ENCODE measurements at regions not wholly inside any gene's neighbourhood (a gene's known extent, or its start where the extent isn't known, plus 50 kb on each side); places are given as distances from the start of the nearest gene placed in this dataset.

GRCh38 chr2:195257979-195258378, 399.0 kb upstream of the SLC39A10 start (continued):
- TF ChIP-seq, protein P1, sequence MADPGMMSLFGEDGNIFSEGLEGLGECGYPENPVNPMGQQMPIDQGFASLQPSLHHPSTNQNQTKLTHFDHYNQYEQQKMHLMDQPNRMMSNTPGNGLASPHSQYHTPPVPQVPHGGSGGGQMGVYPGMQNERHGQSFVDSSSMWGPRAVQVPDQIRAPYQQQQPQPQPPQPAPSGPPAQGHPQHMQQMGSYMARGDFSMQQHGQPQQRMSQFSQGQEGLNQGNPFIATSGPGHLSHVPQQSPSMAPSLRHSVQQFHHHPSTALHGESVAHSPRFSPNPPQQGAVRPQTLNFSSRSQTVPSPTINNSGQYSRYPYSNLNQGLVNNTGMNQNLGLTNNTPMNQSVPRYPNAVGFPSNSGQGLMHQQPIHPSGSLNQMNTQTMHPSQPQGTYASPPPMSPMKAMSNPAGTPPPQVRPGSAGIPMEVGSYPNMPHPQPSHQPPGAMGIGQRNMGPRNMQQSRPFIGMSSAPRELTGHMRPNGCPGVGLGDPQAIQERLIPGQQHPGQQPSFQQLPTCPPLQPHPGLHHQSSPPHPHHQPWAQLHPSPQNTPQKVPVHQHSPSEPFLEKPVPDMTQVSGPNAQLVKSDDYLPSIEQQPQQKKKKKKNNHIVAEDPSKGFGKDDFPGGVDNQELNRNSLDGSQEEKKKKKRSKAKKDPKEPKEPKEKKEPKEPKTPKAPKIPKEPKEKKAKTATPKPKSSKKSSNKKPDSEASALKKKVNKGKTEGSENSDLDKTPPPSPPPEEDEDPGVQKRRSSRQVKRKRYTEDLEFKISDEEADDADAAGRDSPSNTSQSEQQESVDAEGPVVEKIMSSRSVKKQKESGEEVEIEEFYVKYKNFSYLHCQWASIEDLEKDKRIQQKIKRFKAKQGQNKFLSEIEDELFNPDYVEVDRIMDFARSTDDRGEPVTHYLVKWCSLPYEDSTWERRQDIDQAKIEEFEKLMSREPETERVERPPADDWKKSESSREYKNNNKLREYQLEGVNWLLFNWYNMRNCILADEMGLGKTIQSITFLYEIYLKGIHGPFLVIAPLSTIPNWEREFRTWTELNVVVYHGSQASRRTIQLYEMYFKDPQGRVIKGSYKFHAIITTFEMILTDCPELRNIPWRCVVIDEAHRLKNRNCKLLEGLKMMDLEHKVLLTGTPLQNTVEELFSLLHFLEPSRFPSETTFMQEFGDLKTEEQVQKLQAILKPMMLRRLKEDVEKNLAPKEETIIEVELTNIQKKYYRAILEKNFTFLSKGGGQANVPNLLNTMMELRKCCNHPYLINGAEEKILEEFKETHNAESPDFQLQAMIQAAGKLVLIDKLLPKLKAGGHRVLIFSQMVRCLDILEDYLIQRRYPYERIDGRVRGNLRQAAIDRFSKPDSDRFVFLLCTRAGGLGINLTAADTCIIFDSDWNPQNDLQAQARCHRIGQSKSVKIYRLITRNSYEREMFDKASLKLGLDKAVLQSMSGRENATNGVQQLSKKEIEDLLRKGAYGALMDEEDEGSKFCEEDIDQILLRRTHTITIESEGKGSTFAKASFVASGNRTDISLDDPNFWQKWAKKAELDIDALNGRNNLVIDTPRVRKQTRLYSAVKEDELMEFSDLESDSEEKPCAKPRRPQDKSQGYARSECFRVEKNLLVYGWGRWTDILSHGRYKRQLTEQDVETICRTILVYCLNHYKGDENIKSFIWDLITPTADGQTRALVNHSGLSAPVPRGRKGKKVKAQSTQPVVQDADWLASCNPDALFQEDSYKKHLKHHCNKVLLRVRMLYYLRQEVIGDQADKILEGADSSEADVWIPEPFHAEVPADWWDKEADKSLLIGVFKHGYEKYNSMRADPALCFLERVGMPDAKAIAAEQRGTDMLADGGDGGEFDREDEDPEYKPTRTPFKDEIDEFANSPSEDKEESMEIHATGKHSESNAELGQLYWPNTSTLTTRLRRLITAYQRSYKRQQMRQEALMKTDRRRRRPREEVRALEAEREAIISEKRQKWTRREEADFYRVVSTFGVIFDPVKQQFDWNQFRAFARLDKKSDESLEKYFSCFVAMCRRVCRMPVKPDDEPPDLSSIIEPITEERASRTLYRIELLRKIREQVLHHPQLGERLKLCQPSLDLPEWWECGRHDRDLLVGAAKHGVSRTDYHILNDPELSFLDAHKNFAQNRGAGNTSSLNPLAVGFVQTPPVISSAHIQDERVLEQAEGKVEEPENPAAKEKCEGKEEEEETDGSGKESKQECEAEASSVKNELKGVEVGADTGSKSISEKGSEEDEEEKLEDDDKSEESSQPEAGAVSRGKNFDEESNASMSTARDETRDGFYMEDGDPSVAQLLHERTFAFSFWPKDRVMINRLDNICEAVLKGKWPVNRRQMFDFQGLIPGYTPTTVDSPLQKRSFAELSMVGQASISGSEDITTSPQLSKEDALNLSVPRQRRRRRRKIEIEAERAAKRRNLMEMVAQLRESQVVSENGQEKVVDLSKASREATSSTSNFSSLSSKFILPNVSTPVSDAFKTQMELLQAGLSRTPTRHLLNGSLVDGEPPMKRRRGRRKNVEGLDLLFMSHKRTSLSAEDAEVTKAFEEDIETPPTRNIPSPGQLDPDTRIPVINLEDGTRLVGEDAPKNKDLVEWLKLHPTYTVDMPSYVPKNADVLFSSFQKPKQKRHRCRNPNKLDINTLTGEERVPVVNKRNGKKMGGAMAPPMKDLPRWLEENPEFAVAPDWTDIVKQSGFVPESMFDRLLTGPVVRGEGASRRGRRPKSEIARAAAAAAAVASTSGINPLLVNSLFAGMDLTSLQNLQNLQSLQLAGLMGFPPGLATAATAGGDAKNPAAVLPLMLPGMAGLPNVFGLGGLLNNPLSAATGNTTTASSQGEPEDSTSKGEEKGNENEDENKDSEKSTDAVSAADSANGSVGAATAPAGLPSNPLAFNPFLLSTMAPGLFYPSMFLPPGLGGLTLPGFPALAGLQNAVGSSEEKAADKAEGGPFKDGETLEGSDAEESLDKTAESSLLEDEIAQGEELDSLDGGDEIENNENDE (IDR thresholded peaks at IDR 0.05; ENCODE audit: insufficient replicate concordance, low read length) = no peak
- TF ChIP-seq KDM1A (IDR thresholded peaks at IDR 0.05; ENCODE audit: borderline replicate concordance, low read length) = no peak
- no peak for TF ChIP-seq ASH2L (IDR thresholded peaks at IDR 0.05; ENCODE audit: low read length)
- TF ChIP-seq ZNF274 (IDR thresholded peaks at IDR 0.05; ENCODE audit: borderline replicate concordance, extremely low read depth, low read length) = no peak
- TF ChIP-seq SP2 (IDR thresholded peaks at IDR 0.05; ENCODE audit: low read length) = no peak
- TF ChIP-seq CREB1 (IDR thresholded peaks at IDR 0.05) = no peak
- TF ChIP-seq POU5F1 (IDR thresholded peaks at IDR 0.05; ENCODE audit: low read depth, low read length) = no peak
